Stimulated activated CD4-positive, alpha-beta T cell treated with anti-CD3 and anti-CD28 coated beads, Interleukin-12 subunit alpha, Interleukin-12 subunit beta, amount 100 ng/mL, for 4 hours (primary cell): ENCODE measurements at regions not wholly inside any gene's neighbourhood (a gene's known extent, or its start where the extent isn't known, plus 50 kb on each side); places are given as distances from the start of the nearest gene placed in this dataset.

Experiments used
- DNase-seq: peaks from one replicate; pipeline ENCODE4 v3.0.0-alpha.2; 2020

- DNase-seq = no peak
Measured at GRCh38 chr9:18077941-18078678, 395.8 kb upstream of the ADAMTSL1 start.

GRCh38 chr9:18092138-18092537 is 381.8 kb upstream of the ADAMTSL1 start:
- DNase-seq = no peak

GRCh38 chr9:18106006-18106560 is 367.9 kb upstream of the ADAMTSL1 start:
- DNase-seq = no peak

GRCh38 chr9:18109675-18110074 is 364.3 kb upstream of the ADAMTSL1 start:
- no peak for DNase-seq

GRCh38 chr9:18111146-18111545 is 362.8 kb upstream of the ADAMTSL1 start:
- no peak for DNase-seq

GRCh38 chr9:18114559-18115475 is 359.1 kb upstream of the ADAMTSL1 start:
- DNase-seq = no peak

- no peak for DNase-seq
Measured at GRCh38 chr9:18118268-18118667, 355.7 kb upstream of the ADAMTSL1 start.

GRCh38 chr9:18122171-18122570 is 351.8 kb upstream of the ADAMTSL1 start:
- DNase-seq = no peak

GRCh38 chr9:18124760-18125159 is 349.2 kb upstream of the ADAMTSL1 start:
- DNase-seq = no peak

GRCh38 chr9:18126831-18127498 is 347.0 kb upstream of the ADAMTSL1 start:
- DNase-seq = no peak

GRCh38 chr9:18127499-18127875 is 346.5 kb upstream of the ADAMTSL1 start:
- no peak for DNase-seq

GRCh38 chr9:18129809-18130334 is 344.1 kb upstream of the ADAMTSL1 start:
- no peak for DNase-seq

GRCh38 chr9:18136354-18136994 is 337.5 kb upstream of the ADAMTSL1 start:
- DNase-seq = no peak

GRCh38 chr9:18137815-18138214 is 336.1 kb upstream of the ADAMTSL1 start:
- DNase-seq = no peak

GRCh38 chr9:18138656-18139055 is 335.3 kb upstream of the ADAMTSL1 start:
- DNase-seq = no peak

- no peak for DNase-seq
Measured at GRCh38 chr9:18141681-18142080, 332.3 kb upstream of the ADAMTSL1 start.

GRCh38 chr9:18143073-18143745 is 330.7 kb upstream of the ADAMTSL1 start:
- DNase-seq = no peak

- no peak for DNase-seq
Measured at GRCh38 chr9:18146329-18146728, 327.6 kb upstream of the ADAMTSL1 start.

- DNase-seq = no peak
Measured at GRCh38 chr9:18149471-18150011, 324.4 kb upstream of the ADAMTSL1 start.

GRCh38 chr9:18154661-18155060 is 319.3 kb upstream of the ADAMTSL1 start:
- DNase-seq = no peak

- no peak for DNase-seq
Measured at GRCh38 chr9:18159254-18159653, 314.7 kb upstream of the ADAMTSL1 start.

- DNase-seq = no peak
Measured at GRCh38 chr9:18163146-18163545, 310.8 kb upstream of the ADAMTSL1 start.
